ENCODE measurements at regions not wholly inside any gene's neighbourhood (a gene's known extent, or its start where the extent isn't known, plus 50 kb on each side); places are given as distances from the start of the nearest gene placed in this dataset.

- no peak for TF ChIP-seq IRF1 (CRISPR knock-in tag; IDR thresholded peaks at IDR 0.05)
- no peak for TF ChIP-seq ZNF416 (CRISPR knock-in tag; IDR thresholded peaks at IDR 0.05)
- TF ChIP-seq ZNF671 (CRISPR knock-in tag; IDR thresholded peaks at IDR 0.05), result no peak
- no peak for TF ChIP-seq CREM (CRISPR knock-in tag; IDR thresholded peaks at IDR 0.05)
- TF ChIP-seq JAZF1 (CRISPR knock-in tag; IDR thresholded peaks at IDR 0.05), result no peak
- no peak for TF ChIP-seq SP1 (CRISPR knock-in tag; conservative IDR thresholded peaks at IDR 0.05)
Measured at GRCh38 chr15:96792216-96792615, 461.7 kb downstream of the NR2F2 start (continued).

- DNase-seq (ENCODE audit: low spot score) (no peak), ATAC-seq (no peak)
- TF ChIP-seq ATF1 (CRISPR knock-in tag; IDR thresholded peaks at IDR 0.05), result no peak
- no peak for TF ChIP-seq MAX (CRISPR knock-in tag; IDR thresholded peaks at IDR 0.05)
- no peak for TF ChIP-seq SOX15 (CRISPR knock-in tag; IDR thresholded peaks at IDR 0.05)
- no peak for TF ChIP-seq NR2C2 (CRISPR knock-in tag; IDR thresholded peaks at IDR 0.05)
- TF ChIP-seq ZMAT4 (CRISPR knock-in tag; IDR thresholded peaks at IDR 0.05), result no peak
- TF ChIP-seq E2F1 (CRISPR knock-in tag; IDR thresholded peaks at IDR 0.05), result no peak
- TF ChIP-seq ELF4 (CRISPR knock-in tag; IDR thresholded peaks at IDR 0.05; ENCODE audit: low read depth), result no peak
- TF ChIP-seq TEAD1 (CRISPR knock-in tag; IDR thresholded peaks at IDR 0.05), result no peak
- TF ChIP-seq JAZF1 (CRISPR knock-in tag; IDR thresholded peaks at IDR 0.05), result no peak
- no peak for TF ChIP-seq NR1H2 (CRISPR knock-in tag; IDR thresholded peaks at IDR 0.05)
- Mint-ChIP-seq H3K27me3 (ENCODE audit: low read depth) (no peaks in the 10 kb centered on the region), H3K4me1 (peaks cover 3% of the 10 kb centered on the region), H3K4me3 (no peak overlapping the region), H3K9me3 (no peaks in the 10 kb centered on the region), H3K36me3 (no peaks in the 10 kb centered on the region), H3K27ac (no peak overlapping the region)
- CTCF ChIA-PET, result no interaction called here
- POLR2A ChIA-PET, result no interaction called here
Measured at GRCh38 chr15:96796841-96797240, 466.3 kb downstream of the NR2F2 start.

GRCh38 chr15:96801576-96802150 is 471.2 kb downstream of the NR2F2 start:
- no peak overlapping the region for H3K4me3 Mint-ChIP-seq
- ChIA-PET CTCF (no interaction called here), POLR2A (no interaction called here)
- H3K4me1 Mint-ChIP-seq, result peaks cover 31% of the 10 kb centered on the region
- ATAC-seq (no peak), DNase-seq (ENCODE audit: low spot score) (no peak)
- H3K27me3 Mint-ChIP-seq (ENCODE audit: low read depth), result no peaks in the 10 kb centered on the region
- peaks cover 3% of the 10 kb centered on the region for H3K9me3 Mint-ChIP-seq
- H3K27ac Mint-ChIP-seq, result no peak overlapping the region
- peaks cover 3% of the 10 kb centered on the region; the same call in 1 of the 2 replicates for H3K36me3 Mint-ChIP-seq
- TF ChIP-seq ETV6 (CRISPR knock-in tag; IDR thresholded peaks at IDR 0.05) (no peak), E2F1 (CRISPR knock-in tag; IDR thresholded peaks at IDR 0.05) (no peak), ELF4 (CRISPR knock-in tag; IDR thresholded peaks at IDR 0.05; ENCODE audit: low read depth) (no peak), NR3C1 (CRISPR knock-in tag; conservative IDR thresholded peaks at IDR 0.05; ENCODE audit: low read depth) (no peak), STAT6 (CRISPR knock-in tag; conservative IDR thresholded peaks at IDR 0.05; ENCODE audit: low read depth) (no peak), MLX (CRISPR knock-in tag; IDR thresholded peaks at IDR 0.05) (no peak), AR (CRISPR knock-in tag; IDR thresholded peaks at IDR 0.05) (no peak), USF1 (CRISPR knock-in tag; IDR thresholded peaks at IDR 0.05) (no peak), ESRRA (CRISPR knock-in tag; IDR thresholded peaks at IDR 0.05; ENCODE audit: borderline replicate concordance) (no peak)

Data from WTC11 (cell line).